Common myeloid progenitor, CD34-positive (primary cell): ENCODE measurements at regions not wholly inside any gene's neighbourhood (a gene's known extent, or its start where the extent isn't known, plus 50 kb on each side); places are given as distances from the start of the nearest gene placed in this dataset.

ENCODE experiments used
- CTCF ChIA-PET: fragments of 350-600 bp; sonication (Branson Sonifier 250); formaldehyde crosslinking; loops from one replicate; lab custom pipeline; 2021; ENCODE audit warnings: antibody characterized with exemption; lab: Charles Lee
- POLR2A ChIA-PET: fragments of 350-600 bp; sonication (Branson Sonifier 250); formaldehyde crosslinking; loops from one replicate; lab custom pipeline; 2021; ENCODE audit warnings: antibody characterized with exemption; lab: Charles Lee
- DNase-seq, 3 donors: peaks; one replicate each; pipeline versions ENCODE4 v3.0.0 to v3.0.0-alpha.2; 2013
- H3K27ac ChIP-seq, 2 experiments: 1 replicate in 1 of 2; 2 replicates in 1 of 2; pipeline ENCODE4 v1.7.0; 2013; ENCODE audit warnings: inconsistent platforms in 2 of 2, low read length in 2 of 2, mild to moderate bottlenecking in 2 of 2, low read depth in 1 of 2, moderate library complexity in 1 of 2; ENCODE audit not compliant: severe bottlenecking in 2 of 2, insufficient read depth in 1 of 2, poor library complexity in 1 of 2
- H3K27me3 ChIP-seq, 5 experiments: replicated peaks in 2 of 5; 1 replicate in 3 of 5; 2 replicates in 2 of 5; pipeline versions ENCODE4 v1.6.1 to v1.7.0; 2013; ENCODE audit warnings: low read length in 4 of 5, mild to moderate bottlenecking in 2 of 5, moderate library complexity in 2 of 5, inconsistent platforms in 1 of 5; ENCODE audit not compliant: insufficient read depth in 5 of 5, control insufficient read depth in 4 of 5
- H3K36me3 ChIP-seq, 4 experiments: 1 replicate in 2 of 4; 2 replicates in 2 of 4; pipeline versions ENCODE4 v1.6.1 to v1.7.0; 2013; ENCODE audit warnings: low read length in 3 of 4, control low read depth in 1 of 4, mild to moderate bottlenecking in 1 of 4; ENCODE audit not compliant: control insufficient read depth in 4 of 4, insufficient read depth in 4 of 4
- H3K4me1 ChIP-seq, 4 experiments: 1 replicate in 3 of 4; 2 replicates in 1 of 4; pipeline versions ENCODE4 v1.6.1 to v1.7.1; 2013; ENCODE audit warnings: low read length in 3 of 4, mild to moderate bottlenecking in 3 of 4, control low read depth in 1 of 4, inconsistent platforms in 1 of 4, moderate library complexity in 1 of 4; ENCODE audit not compliant: control insufficient read depth in 4 of 4, insufficient read depth in 4 of 4; ENCODE audit errors: control extremely low read depth in 1 of 4
- H3K4me3 ChIP-seq, 7 experiments: 1 replicate in 4 of 7; 2 replicates in 3 of 7; pipeline versions ENCODE4 v1.5.1 to v1.7.0; 2013; ENCODE audit warnings: mild to moderate bottlenecking in 7 of 7, low read length in 6 of 7, moderate library complexity in 6 of 7, inconsistent platforms in 2 of 7, low read depth in 2 of 7, control low read depth in 1 of 7; ENCODE audit not compliant: insufficient read depth in 4 of 7, control insufficient read depth in 1 of 7; ENCODE audit errors: extremely low read depth in 1 of 7
- H3K9me3 ChIP-seq, 5 experiments: 1 replicate in 4 of 5; 2 replicates in 1 of 5; pipeline versions ENCODE4 v1.6.1 to v1.7.1; 2013; ENCODE audit warnings: low read length in 4 of 5, mild to moderate bottlenecking in 2 of 5, inconsistent platforms in 1 of 5, low read depth in 1 of 5, moderate library complexity in 1 of 5; ENCODE audit not compliant: control insufficient read depth in 4 of 5, insufficient read depth in 2 of 5; ENCODE audit errors: control extremely low read depth in 1 of 5
- WGBS: methylation state at CpG from one replicate; pipeline ENCODE4 v1.1.5; 2013; ENCODE audit not compliant: insufficient coverage; 5-methylcytosine and 5-hydroxymethylcytosine counted together

- H3K27ac ChIP-seq, result no peak overlapping the region
- H3K36me3 ChIP-seq, result no peaks in the 10 kb centered on the region
- peaks cover 0 to 6% (median 0%) of the 10 kb centered on the region in 5 experiments for H3K9me3 ChIP-seq
- no peaks in the 10 kb centered on the region for H3K4me1 ChIP-seq
- DNase-seq, result no peak
- ChIA-PET POLR2A (no interaction called here), CTCF (no interaction called here)
- H3K27me3 ChIP-seq, result no peaks in the 10 kb centered on the region
- no peak overlapping the region for H3K4me3 ChIP-seq
These were observed 563.0 kb upstream of the CHRM3 start for GRCh38 chr1:238823416-238823815.

- no peaks in the 10 kb centered on the region for H3K4me1 ChIP-seq
- WGBS, result 100% methylated on average over 1 of the region's 3 CpGs
- CTCF ChIA-PET, result interaction anchor here (0.7 to 1.3 kb wide), 2 partner anchors 13 to 32 kb away, joined by 3 read pairs; no protein-coding TSS in a partner anchor
- H3K27me3 ChIP-seq, result no peaks in the 10 kb centered on the region
- H3K27ac ChIP-seq, result no peak overlapping the region
- POLR2A ChIA-PET, result interaction anchor here (0.6 kb wide), 1 partner anchor 563 kb away, joined by 3 read pairs; no protein-coding TSS in a partner anchor
- DNase-seq, result no peak
- H3K9me3 ChIP-seq, result no peaks in the 10 kb centered on the region
- H3K36me3 ChIP-seq, result no peaks in the 10 kb centered on the region
- H3K4me3 ChIP-seq, result no peak overlapping the region
These were observed 575.0 kb upstream of the CHRM3 start for GRCh38 chr1:238811211-238811879.

GRCh38 chr1:238790882-238791281, 595.5 kb upstream of the CHRM3 start:
- H3K27ac ChIP-seq, result no peak overlapping the region
- peaks cover 0 to 3% (median 0%) of the 10 kb centered on the region in 5 experiments for H3K9me3 ChIP-seq
- H3K36me3 ChIP-seq, result no peaks in the 10 kb centered on the region
- whole genome bisulfite sequencing, result 100% methylated on average over 4 of the region's 4 CpGs
- POLR2A ChIA-PET, result no interaction called here
- DNase-seq, result no peak
- H3K4me3 ChIP-seq, result no peak overlapping the region
- CTCF ChIA-PET, result no interaction called here
- H3K4me1 ChIP-seq, result no peaks in the 10 kb centered on the region
- H3K27me3 ChIP-seq, result no peaks in the 10 kb centered on the region

- H3K36me3 ChIP-seq, result no peaks in the 10 kb centered on the region
- POLR2A ChIA-PET, result interaction anchor here (0.7 kb wide), 1 partner anchor 22 kb away, joined by 4 read pairs; no protein-coding TSS in a partner anchor
- no peak overlapping the region for H3K27ac ChIP-seq
- no peak for DNase-seq
- H3K4me3 ChIP-seq, result no peak overlapping the region
- WGBS, result 94% methylated on average over 5 of the region's 6 CpGs
- no peaks in the 10 kb centered on the region for H3K4me1 ChIP-seq
- peaks cover 0 to 3% (median 0%) of the 10 kb centered on the region in 5 experiments for H3K9me3 ChIP-seq
- CTCF ChIA-PET, result no interaction called here
- H3K27me3 ChIP-seq, result no peaks in the 10 kb centered on the region
These were observed 596.3 kb upstream of the CHRM3 start for GRCh38 chr1:238789916-238790667.

GRCh38 chr1:238787471-238787870, 598.9 kb upstream of the CHRM3 start:
- Histone ChIP-seq H3K4me3 (no peak overlapping the region), H3K9me3 (no peaks in the 10 kb centered on the region), H3K27ac (no peak overlapping the region), H3K4me1 (no peaks in the 10 kb centered on the region), H3K36me3 (no peaks in the 10 kb centered on the region), H3K27me3 (no peaks in the 10 kb centered on the region)
- WGBS, result 64% methylated on average over 5 of the region's 5 CpGs
- CTCF ChIA-PET, result no interaction called here
- POLR2A ChIA-PET, result no interaction called here
- DNase-seq, result no peak

GRCh38 chr1:238783633-238784032, 602.7 kb upstream of the CHRM3 start:
- H3K4me1 ChIP-seq, result no peaks in the 10 kb centered on the region
- no peaks in the 10 kb centered on the region for H3K9me3 ChIP-seq
- no peak overlapping the region for H3K27ac ChIP-seq
- no peak overlapping the region for H3K4me3 ChIP-seq
- no peak for DNase-seq
- H3K27me3 ChIP-seq, result no peaks in the 10 kb centered on the region
- ChIA-PET POLR2A (no interaction called here), CTCF (no interaction called here)
- no peaks in the 10 kb centered on the region for H3K36me3 ChIP-seq

GRCh38 chr1:238779716-238780115, 606.7 kb upstream of the CHRM3 start:
- no peak for DNase-seq
- ChIA-PET CTCF (no interaction called here), POLR2A (no interaction called here)
- H3K9me3 ChIP-seq, result no peaks in the 10 kb centered on the region
- H3K4me1 ChIP-seq, result no peaks in the 10 kb centered on the region
- WGBS, result 75% methylated on average over 2 of the region's 3 CpGs
- H3K27ac ChIP-seq, result no peak overlapping the region
- H3K4me3 ChIP-seq, result no peak overlapping the region
- H3K27me3 ChIP-seq, result no peaks in the 10 kb centered on the region
- H3K36me3 ChIP-seq, result no peaks in the 10 kb centered on the region
